GM12878 (cell line): ENCODE measurements at regions not wholly inside any gene's neighbourhood (a gene's known extent, or its start where the extent isn't known, plus 50 kb on each side); places are given as distances from the start of the nearest gene placed in this dataset.

Experiments
- CEBPZ ChIP-seq: fragments of 150-350 bp; IDR thresholded peaks from 2 replicates; pipeline ENCODE4 v1.6.1; 2016; ENCODE audit warnings: low read depth, low read length
- HSF1 ChIP-seq: fragments of 150-350 bp; IDR thresholded peaks from 2 replicates; pipeline ENCODE4 v1.6.1; 2014; ENCODE audit warnings: mild to moderate bottlenecking, low read depth, low read length
- IKZF1 ChIP-seq: fragments of 450-650 bp; conservative IDR thresholded peaks from 2 replicates; pipeline ENCODE4 v1.6.1; 2017; ENCODE audit warnings: antibody characterized with exemption, mild to moderate bottlenecking
- IRF3 ChIP-seq: fragments of 450-650 bp; IDR thresholded peaks from 2 replicates; pipeline ENCODE4 v1.6.1; 2014; ENCODE audit warnings: mild to moderate bottlenecking
- KDM1A ChIP-seq: fragments of 200-600 bp; sonication (generic); IDR thresholded peaks from 2 replicates; pipeline ENCODE4 v1.6.1; 2016; ENCODE audit warnings: borderline replicate concordance
- MEF2A ChIP-seq: IDR thresholded peaks from 2 replicates; pipeline ENCODE4 v1.6.1; 2011; ENCODE audit warnings: low read depth, mild to moderate bottlenecking, low read length, moderate library complexity; ENCODE audit not compliant: insufficient read depth
- MEF2B ChIP-seq: fragments of 450-650 bp; IDR thresholded peaks from 2 replicates; pipeline ENCODE4 v1.6.1; 2018; ENCODE audit warnings: mild to moderate bottlenecking, moderate library complexity; ENCODE audit not compliant: partially characterized antibody, poor library complexity, severe bottlenecking
- MTA2 ChIP-seq: fragments of 450-650 bp; IDR thresholded peaks from 2 replicates; pipeline ENCODE4 v1.6.1; 2016; ENCODE audit warnings: low read depth, mild to moderate bottlenecking, moderate library complexity
- PAX5 ChIP-seq: IDR thresholded peaks from 2 replicates; pipeline ENCODE4 v1.6.1; 2011; ENCODE audit warnings: low read depth, low read length, borderline replicate concordance
- POU2F2 ChIP-seq: IDR thresholded peaks from 3 replicates; pipeline ENCODE4 v1.6.1; 2011; ENCODE audit warnings: low read depth, mild to moderate bottlenecking, low read length, borderline replicate concordance
- RAD21 ChIP-seq: IDR thresholded peaks from 2 replicates; pipeline ENCODE4 v1.6.1; 2011; ENCODE audit warnings: mild to moderate bottlenecking, low read depth, low read length, moderate library complexity; ENCODE audit not compliant: insufficient read depth
- RBBP5 ChIP-seq: fragments of 200-600 bp; sonication (generic); conservative IDR thresholded peaks from 2 replicates; pipeline ENCODE4 v1.6.1; 2016
- RFX5 ChIP-seq: IDR thresholded peaks from 2 replicates; pipeline ENCODE4 v1.6.1; 2011; ENCODE audit warnings: low read depth, low read length, improper control_type of control experiment
- SKIL ChIP-seq: fragments of 450-650 bp; IDR thresholded peaks from 2 replicates; pipeline ENCODE4 v1.6.1; 2017; ENCODE audit warnings: mild to moderate bottlenecking, low read depth, inconsistent platforms; ENCODE audit not compliant: poor library complexity, severe bottlenecking
- SREBF2 ChIP-seq: IDR thresholded peaks from 2 replicates; pipeline ENCODE4 v1.6.1; 2012; ENCODE audit warnings: mild to moderate bottlenecking, low read length
- SUZ12 ChIP-seq: fragments of 200-600 bp; sonication (generic); IDR thresholded peaks from one replicate; pipeline ENCODE4 v1.6.1; 2018; ENCODE audit warnings: antibody characterized with exemption, mild to moderate bottlenecking; ENCODE audit not compliant: unreplicated experiment
- ZBTB11 ChIP-seq: fragments of 450-650 bp; formaldehyde crosslinking; IDR thresholded peaks from 2 replicates; pipeline ENCODE4 v1.5.0; 2022; ENCODE audit warnings: mild to moderate bottlenecking, missing genetic modification characterization

- TF ChIP-seq ZBTB11 (CRISPR knock-in tag) (no peak), PAX5 (peak; percentile 62; the same call in 1 of the 2 replicates), CEBPZ (no peak), MEF2B (peak; percentile 64), RBBP5 (no peak), POU2F2 (peak; percentile 33; the same call in 1 of the 3 replicates), MEF2A (peak; percentile 68), HSF1 (no peak), IRF3 (no peak), SUZ12 (no peak), IKZF1 (peak; percentile 84), SREBF2 (no peak), RFX5 (no peak), KDM1A (no peak), MTA2 (peak; percentile 93), RAD21 (no peak), SKIL (peak; percentile 53)
Measured at GRCh38 chr4:100823066-100823992, 305.5 kb upstream of the EMCN start (continued).
